PFSK-1 (cell line): ENCODE measurements at regions not wholly inside any gene's neighbourhood (a gene's known extent, or its start where the extent isn't known, plus 50 kb on each side); places are given as distances from the start of the nearest gene placed in this dataset.

Experiments
- FOXP2 ChIP-seq: optimal IDR thresholded peaks from 2 replicates; pipeline ENCODE3; 2011; ENCODE audit warnings: borderline replicate concordance, control low read depth, inconsistent platforms; ENCODE audit not compliant: insufficient read depth; ENCODE audit errors: extremely low read length, extremely low read depth
- POLR2AphosphoS5 ChIP-seq: IDR thresholded peaks from 2 replicates; pipeline ENCODE4 v1.6.1; 2012; ENCODE audit warnings: low read depth, mild to moderate bottlenecking, control low read depth, low read length, moderate library complexity
- REST ChIP-seq, 2 experiments: IDR thresholded peaks; 2 replicates each; pipeline versions ENCODE4 v1.6.1 to v1.8.0; 2011 to 2012; ENCODE audit warnings: low read depth in 2 of 2, low read length in 2 of 2, control low read depth in 1 of 2, inconsistent platforms in 1 of 2, mild to moderate bottlenecking in 1 of 2, moderate library complexity in 1 of 2; ENCODE audit not compliant: insufficient read depth in 1 of 2
- SIN3A ChIP-seq: IDR thresholded peaks from 2 replicates; pipeline ENCODE4 v1.6.1; 2012; ENCODE audit warnings: mild to moderate bottlenecking, low read length, moderate library complexity, borderline replicate concordance; ENCODE audit not compliant: insufficient read depth
- TAF1 ChIP-seq: IDR thresholded peaks from 2 replicates; pipeline ENCODE4 v1.6.1; 2012; ENCODE audit warnings: low read length, control low read depth, borderline replicate concordance; ENCODE audit not compliant: insufficient read depth

- TF ChIP-seq SIN3A = no peak
- no peak for TF ChIP-seq REST (IDR thresholded peaks at IDR 0.05; ENCODE audit: insufficient read depth in 1 of 2, low read depth in 2 of 2, low read length in 2 of 2)
- no peak for TF ChIP-seq FOXP2
- no peak for TF ChIP-seq TAF1
- no peak for TF ChIP-seq POLR2AphosphoS5
Observed at GRCh38 chr9:25224996-25225395, 453.2 kb downstream of the TUSC1 start.

GRCh38 chr9:25224309-25224708 lies 453.9 kb downstream of the TUSC1 start:
- TF ChIP-seq POLR2AphosphoS5 = no peak
- no peak for TF ChIP-seq SIN3A
- TF ChIP-seq FOXP2 = no peak
- TF ChIP-seq TAF1 = no peak
- no peak for TF ChIP-seq REST (IDR thresholded peaks at IDR 0.05; ENCODE audit: insufficient read depth in 1 of 2, low read depth in 2 of 2, low read length in 2 of 2)

- TF ChIP-seq FOXP2 (no peak), TAF1 (no peak), REST (IDR thresholded peaks at IDR 0.05; ENCODE audit: insufficient read depth in 1 of 2, low read depth in 2 of 2, low read length in 2 of 2) (no peak)
Observed at GRCh38 chr9:25212361-25212760, 465.9 kb downstream of the TUSC1 start.

GRCh38 chr9:25207402-25208195 lies 470.6 kb downstream of the TUSC1 start:
- TF ChIP-seq REST (IDR thresholded peaks at IDR 0.05; ENCODE audit: insufficient read depth in 1 of 2, low read depth in 2 of 2, low read length in 2 of 2) (no peak), POLR2AphosphoS5 (no peak), FOXP2 (no peak), TAF1 (no peak), SIN3A (no peak)

GRCh38 chr9:25206027-25206426 lies 472.2 kb downstream of the TUSC1 start:
- TF ChIP-seq REST (IDR thresholded peaks at IDR 0.05; ENCODE audit: insufficient read depth in 1 of 2, low read depth in 2 of 2, low read length in 2 of 2) (no peak), SIN3A (no peak)
